ENCODE measurements at regions not wholly inside any gene's neighbourhood (a gene's known extent, or its start where the extent isn't known, plus 50 kb on each side); places are given as distances from the start of the nearest gene placed in this dataset.

DNA sequence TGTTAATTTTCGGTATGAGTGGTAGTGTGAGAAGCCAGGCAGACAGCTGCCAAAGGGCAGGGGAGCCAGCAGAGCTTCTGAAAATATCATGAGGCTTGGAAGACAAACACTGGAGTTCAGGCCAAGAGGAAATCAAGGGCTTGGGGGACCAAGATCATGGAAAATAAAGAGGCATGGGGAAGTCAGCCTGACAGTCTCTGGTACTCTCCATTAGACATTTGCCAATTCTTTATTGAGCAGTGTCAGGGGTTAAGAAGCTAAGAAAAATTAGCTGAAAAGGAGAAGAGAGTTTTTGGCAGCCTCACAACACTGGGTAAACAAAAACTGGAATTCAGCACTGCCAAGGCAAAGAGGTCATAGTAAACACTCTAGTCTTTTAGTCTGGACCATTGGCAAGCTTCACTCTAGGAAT lies 612.7 kb downstream of the EPHA4 start:
- TF ChIP-seq, protein P1, sequence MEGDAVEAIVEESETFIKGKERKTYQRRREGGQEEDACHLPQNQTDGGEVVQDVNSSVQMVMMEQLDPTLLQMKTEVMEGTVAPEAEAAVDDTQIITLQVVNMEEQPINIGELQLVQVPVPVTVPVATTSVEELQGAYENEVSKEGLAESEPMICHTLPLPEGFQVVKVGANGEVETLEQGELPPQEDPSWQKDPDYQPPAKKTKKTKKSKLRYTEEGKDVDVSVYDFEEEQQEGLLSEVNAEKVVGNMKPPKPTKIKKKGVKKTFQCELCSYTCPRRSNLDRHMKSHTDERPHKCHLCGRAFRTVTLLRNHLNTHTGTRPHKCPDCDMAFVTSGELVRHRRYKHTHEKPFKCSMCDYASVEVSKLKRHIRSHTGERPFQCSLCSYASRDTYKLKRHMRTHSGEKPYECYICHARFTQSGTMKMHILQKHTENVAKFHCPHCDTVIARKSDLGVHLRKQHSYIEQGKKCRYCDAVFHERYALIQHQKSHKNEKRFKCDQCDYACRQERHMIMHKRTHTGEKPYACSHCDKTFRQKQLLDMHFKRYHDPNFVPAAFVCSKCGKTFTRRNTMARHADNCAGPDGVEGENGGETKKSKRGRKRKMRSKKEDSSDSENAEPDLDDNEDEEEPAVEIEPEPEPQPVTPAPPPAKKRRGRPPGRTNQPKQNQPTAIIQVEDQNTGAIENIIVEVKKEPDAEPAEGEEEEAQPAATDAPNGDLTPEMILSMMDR (IDR thresholded peaks at IDR 0.05; ENCODE audit: insufficient read depth, low read depth, low read length), result no peak
- H3K4me3 ChIP-seq (ENCODE audit: low read depth, low read length), result no peak overlapping the region
- DNase-seq (ENCODE audit: low read depth), result no peak

DNA sequence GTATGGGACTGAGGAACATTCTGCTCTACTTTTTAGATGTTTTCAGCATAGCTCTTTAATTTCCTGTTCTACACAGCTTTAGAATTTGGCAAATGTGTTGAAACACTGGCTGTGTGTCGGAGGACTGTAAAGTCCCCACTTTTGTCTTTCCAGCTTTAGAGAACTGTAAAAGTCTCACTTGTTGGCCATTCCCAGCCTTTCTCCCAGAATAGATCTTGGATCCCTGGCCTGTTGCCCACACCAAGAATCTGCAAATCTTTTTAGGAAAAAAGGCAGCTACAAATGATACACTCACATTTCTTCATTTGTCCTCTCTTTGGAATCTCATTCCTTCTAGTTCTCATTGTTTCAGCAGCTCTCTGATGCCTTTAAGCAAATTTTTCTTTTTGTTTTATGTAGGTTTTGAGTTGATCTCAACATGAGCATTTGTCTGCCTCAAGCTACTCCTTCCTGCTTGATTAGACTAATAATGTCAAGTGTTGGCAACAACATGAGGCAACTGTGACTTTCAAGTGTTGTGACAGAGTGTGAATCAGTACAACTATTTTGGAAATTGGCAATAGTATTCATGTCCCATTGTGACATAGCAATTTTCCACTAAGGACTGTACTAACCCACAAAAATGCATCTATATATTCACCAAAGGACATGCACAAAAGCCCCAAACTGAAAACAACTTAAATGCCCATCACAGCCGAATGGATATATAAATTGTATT lies 610.8 kb downstream of the EPHA4 start:
- TF ChIP-seq, protein P1 (IDR thresholded peaks at IDR 0.05; ENCODE audit: insufficient read depth, low read depth, low read length), result no peak
- no peak overlapping the region for H3K4me3 ChIP-seq (ENCODE audit: low read depth, low read length)
- DNase-seq (ENCODE audit: low read depth), result no peak

DNA sequence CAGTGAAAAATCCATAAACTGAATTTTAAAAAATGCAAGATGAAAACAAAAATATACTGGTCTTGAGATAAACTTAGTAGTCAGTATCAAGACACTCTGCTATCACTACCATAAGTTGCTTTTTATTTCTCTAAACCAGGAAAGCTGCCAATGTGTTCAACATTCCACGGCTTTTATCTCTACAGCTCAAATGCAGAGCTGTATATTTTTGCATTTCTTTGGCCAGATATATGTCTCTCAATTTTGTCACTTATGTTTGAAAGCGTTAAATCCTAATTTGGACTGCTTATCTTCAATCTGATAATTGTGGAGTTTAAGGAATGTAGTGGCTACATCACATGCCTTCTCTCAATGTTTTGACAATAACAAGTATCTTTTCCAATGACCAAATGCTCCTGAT lies 609.5 kb downstream of the EPHA4 start:
- TF ChIP-seq, protein P1 (IDR thresholded peaks at IDR 0.05; ENCODE audit: insufficient read depth, low read depth, low read length), result no peak
- DNase-seq (ENCODE audit: low read depth), result no peak
- no peak overlapping the region for H3K4me3 ChIP-seq (ENCODE audit: low read depth, low read length)

DNA sequence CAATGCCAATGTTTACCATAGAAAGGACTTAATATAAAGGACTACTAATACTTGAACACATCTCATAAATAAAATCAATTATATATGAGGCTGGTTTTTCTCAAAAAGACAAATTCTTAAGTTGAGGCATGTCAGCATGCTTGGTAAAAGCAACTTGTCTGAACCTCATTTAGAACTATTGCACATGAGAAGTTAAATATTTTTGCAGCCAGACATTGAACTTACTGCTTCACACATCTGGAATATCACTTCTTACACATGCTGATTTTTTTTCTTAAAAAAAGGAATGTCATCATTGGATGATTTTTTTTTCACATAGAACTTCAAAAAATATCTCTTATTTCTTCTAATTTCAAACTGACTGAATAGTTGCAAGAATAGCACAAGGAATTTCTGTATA lies 609.0 kb downstream of the EPHA4 start:
- no peak for DNase-seq (ENCODE audit: low read depth)
- no peak overlapping the region for H3K4me3 ChIP-seq (ENCODE audit: low read depth, low read length)
- TF ChIP-seq, protein P1 (IDR thresholded peaks at IDR 0.05; ENCODE audit: insufficient read depth, low read depth, low read length), result no peak

DNA sequence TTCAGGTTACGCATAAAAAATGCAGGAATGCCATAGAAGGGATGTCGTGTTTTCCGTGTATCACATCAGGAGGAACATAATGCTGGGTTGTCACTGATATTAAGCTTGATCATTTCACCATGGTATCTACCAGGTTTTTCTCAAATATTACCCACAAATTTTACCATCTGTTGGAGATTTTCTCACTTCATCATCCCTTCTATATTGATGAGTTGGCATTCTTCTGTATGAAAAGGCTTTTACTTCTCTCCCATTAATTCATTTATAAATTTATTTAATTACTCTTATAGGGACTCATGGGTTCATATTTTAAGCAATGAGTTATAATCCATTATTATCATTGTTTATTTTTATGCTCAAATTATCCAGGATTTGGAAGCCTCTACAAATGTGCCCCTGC lies 608.2 kb downstream of the EPHA4 start:
- TF ChIP-seq, protein P1 (IDR thresholded peaks at IDR 0.05; ENCODE audit: insufficient read depth, low read depth, low read length), result no peak
- DNase-seq (ENCODE audit: low read depth), result no peak
- no peak overlapping the region for H3K4me3 ChIP-seq (ENCODE audit: low read depth, low read length)

DNA sequence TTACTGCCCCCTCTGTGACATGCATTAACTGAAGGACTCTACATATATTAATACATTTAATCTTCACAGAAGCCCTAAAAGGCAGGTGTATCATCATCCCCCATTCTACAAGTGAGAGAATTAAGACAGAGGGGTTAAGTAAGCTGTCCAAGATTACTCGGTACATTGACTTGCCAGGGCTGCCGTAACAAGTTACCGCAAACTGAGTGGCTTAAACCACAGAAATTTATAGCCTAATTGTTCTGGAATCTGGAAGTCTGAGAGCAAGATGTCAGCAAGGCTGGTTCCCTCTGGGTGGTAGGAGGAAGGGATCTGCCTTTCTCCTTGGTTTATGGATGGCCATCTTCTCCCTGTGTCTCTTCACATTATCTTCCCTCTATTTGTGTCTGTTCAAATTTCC lies 605.5 kb downstream of the EPHA4 start:
- TF ChIP-seq, protein P1 (IDR thresholded peaks at IDR 0.05; ENCODE audit: insufficient read depth, low read depth, low read length), result no peak
- H3K4me3 ChIP-seq (ENCODE audit: low read depth, low read length), result no peak overlapping the region
- peak; percentile 8 for DNase-seq (ENCODE audit: low read depth)

DNA sequence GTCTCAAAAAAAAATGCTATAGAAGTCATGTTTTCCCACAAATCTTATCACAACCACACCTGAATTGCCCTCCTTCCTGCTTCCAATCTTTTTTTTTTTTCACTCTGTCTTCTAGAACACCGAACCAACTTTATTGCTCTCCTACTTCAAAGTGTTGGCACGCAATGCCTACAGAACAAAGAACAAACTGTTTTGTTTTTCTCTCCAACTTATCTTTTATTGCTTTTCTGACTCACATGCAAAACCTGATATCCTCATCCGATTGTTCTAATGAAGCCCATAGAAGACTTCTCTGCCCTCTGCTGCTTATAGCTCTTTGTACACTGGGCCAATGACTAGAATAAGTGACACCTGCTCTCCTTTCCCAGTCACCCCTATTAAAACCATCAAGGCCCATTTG lies 602.8 kb downstream of the EPHA4 start:
- DNase-seq (ENCODE audit: low read depth), result no peak
- H3K4me3 ChIP-seq (ENCODE audit: low read depth, low read length), result no peak overlapping the region
- TF ChIP-seq, protein P1 (IDR thresholded peaks at IDR 0.05; ENCODE audit: insufficient read depth, low read depth, low read length), result no peak
